NCI-H82 (cell line): ENCODE measurements at regions not wholly inside any gene's neighbourhood (a gene's known extent, or its start where the extent isn't known, plus 50 kb on each side); places are given as distances from the start of the nearest gene placed in this dataset.

Experiments
- DNase-seq: peaks from one replicate; lab custom pipeline; 2025; lab: John Stamatoyannopoulos, UW

DNA sequence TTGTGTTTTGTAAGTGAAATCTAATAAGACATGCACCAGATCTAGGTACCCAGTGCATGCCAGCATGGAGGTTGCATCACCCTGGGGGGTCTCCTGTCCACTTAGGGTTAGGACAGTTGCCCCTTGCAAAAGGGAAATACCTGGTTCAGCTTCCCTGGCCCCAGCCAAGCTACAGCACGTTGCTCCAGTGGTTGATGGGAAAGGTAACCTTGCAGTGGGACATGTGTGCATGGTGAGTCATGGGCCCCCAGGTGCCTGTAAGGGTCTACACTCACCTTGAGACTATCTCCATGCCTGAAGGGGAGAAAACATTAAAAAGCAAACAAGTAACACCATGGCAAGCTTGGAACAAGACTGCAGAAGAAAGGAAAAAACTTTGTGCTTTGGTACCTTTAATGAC, 143.9 kb downstream of the LSM5 start:
- DNase-seq: no peak

DNA sequence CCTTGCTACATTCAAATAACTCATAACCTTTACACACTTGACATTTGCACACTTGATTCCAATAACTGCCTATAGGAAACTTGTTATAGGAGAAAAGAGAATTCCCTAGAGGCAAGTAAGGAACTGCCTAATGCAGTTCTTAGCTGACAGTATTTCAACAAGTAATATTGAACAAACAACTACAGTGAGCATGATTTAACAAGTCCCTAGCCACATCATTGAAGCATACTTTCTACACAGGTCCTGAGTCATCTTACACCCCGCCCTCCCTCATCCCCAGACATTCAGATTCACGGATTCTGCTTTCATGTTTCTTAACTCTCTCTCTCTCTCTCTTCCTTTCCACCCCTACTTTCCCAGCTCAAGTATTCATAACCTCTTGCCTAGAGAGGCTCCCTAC, 153.5 kb downstream of the LSM5 start:
- DNase-seq: no peak

DNA sequence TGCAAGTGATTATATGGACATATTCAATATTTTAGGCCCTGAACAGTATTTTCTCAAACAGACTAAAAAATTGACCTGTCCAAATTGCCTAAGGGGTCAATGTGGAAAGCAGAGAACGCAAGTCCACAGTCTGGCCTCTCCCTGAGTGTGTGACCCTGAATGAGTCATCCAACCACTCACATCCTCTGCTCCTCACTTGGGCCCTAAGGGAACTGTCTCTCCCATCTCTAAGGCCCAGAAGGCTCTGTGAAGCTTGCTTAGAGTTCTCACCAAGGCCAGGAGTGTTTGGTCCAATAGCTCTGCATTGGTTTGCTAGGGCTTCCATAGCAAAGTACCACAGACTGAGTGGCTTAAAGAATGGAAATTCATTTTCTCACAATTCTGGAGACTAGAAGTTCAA, 155.1 kb downstream of the LSM5 start:
- no peak for DNase-seq

DNA sequence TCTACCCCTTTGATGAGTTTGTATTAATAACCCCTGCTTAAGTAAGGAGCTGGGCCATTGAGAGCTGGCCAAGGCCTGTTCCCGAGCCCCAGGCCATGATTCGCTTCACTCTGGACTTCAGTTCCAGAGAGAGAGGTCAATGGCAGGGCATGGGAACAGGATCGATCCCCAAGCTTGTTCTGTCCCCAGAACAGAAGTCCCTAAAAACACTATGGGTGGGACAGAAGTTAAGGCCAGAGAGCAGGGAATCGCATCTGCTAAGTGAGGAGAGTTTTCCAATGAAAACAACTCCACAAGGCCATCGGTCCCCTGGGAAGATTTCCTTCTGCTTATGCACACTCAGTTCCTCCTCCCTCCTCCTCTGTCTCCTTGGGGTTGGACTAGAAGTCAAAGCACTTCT, 159.6 kb downstream of the LSM5 start:
- DNase-seq: no peak

DNA sequence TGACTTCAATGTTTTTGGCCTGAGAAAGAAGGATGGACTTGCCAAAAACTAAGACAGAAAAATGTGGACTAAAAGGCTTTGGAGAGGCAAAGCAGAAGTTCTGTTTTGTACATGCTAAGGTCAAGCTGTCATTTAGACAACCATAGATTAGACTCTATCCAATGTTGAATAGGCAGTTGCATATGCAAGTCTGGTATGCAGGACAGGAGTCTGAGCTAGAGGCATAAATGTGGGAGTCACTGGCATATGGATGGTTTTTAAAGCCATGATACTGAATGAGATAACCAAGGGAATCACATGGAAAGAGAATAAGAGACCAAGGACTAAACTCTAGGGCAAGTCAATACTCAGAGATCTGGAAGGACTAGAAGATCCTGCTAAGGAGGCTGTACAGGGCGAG, 164.1 kb downstream of the LSM5 start:
- DNase-seq: no peak

DNA sequence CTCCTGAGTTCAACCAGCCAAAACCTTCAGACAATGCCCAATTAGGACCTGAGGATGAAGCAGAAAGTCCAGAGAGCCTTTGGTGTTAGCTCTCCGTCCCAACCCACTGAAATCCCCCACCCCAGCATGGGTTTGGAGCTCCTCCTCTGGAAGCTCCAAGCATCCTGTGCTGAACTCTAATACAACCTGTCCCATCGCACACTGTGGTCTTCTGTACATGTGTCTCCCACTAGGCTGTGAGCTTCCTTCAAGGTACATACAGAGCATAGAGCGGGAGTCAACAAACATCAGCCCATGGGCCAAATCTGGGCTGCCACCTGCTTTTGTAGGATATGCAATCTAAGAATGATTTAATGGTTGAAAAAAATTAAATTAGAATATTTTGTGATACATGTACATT, 166.5 kb downstream of the LSM5 start:
- no peak for DNase-seq

DNA sequence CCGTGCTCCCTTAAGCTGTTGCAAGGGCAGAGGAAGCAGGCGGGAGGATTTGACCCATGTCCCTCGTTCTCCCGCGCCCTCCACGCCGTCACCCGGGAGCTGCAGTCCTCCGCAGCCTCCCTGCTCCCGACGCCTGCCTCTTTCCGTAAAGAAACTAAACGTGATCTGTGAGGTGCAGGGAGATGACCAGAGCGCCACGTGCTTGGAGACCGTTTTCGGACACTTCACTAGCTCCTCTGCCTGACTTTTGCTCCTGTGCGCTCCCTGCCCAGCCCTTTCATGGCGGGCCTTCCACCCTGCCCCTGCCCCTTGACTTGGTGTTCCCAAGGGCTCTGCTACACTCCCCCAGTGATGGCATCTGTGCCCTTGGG, 171.2 kb downstream of the LSM5 start:
- DNase-seq: no peak

DNA sequence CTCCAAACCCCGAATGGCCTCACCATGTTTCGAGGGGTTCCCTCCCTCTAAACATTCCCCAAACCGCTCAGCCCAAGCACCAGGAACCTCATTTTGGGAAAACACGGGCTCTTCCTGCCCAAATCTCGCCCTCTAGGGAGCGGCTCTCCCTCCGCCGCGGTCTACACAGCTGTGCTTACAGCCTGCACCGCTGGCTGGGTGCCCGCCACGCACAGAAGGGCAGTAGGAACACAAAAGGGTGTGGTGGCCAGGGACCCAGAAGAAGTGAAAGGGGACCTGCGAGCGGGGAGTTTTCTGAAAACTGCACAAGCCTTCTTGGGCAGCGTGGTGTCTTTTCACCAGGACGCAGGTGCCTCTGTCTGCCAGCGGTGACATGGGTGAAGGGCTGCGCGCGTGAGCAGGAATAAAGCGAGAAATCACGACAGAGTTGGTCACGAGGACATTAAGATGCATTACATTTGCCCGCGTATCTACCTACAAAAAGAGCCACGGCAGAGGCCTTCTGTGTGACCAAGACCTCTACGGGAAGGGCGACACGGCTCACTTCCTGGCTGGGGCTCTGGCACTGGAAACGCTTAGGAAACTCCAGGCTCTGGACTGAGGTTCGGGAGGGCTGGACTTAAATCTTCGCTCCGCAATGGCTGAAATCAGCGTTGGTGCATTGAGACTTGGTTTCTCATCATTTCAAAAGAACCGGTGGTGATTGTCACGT, 171.7 kb downstream of the LSM5 start:
- no peak for DNase-seq

DNA sequence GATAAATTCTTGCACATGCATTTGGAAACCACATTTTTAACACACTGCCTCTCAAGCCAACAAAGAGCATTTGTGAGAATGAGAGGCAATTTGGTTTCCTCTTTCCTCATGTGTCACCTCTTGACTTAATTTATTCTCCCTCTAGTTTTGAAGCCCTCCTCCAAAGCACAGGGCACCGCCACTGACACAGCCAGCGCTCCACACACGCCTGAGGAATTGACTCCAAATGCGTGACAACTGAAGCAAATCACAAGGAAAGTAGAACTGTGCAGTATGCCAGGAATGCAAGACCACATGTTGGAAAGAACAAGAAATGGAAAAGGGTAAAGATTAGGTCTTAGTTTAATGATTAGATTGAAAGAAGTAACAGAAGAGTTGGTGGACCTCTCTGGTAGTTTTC, 173.3 kb downstream of the LSM5 start:
- no peak for DNase-seq

DNA sequence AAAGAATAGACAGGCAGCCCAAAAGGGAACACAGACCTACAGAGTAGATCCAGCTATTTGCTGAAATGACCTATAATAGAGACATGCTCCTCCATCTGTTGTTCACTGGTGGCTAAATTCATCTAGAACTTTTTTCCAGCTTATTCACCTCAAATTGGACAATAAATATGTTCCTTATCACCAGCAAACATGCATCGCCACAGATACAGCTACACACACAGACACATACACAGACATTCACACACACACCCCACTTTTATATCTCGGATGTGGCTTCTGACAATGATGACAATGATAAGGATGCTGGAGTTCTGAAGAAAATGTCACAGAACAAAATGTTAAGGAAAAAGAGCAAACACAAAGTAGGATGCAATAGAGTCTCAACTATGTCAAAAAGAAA, 175.4 kb downstream of the LSM5 start:
- DNase-seq: no peak

DNA sequence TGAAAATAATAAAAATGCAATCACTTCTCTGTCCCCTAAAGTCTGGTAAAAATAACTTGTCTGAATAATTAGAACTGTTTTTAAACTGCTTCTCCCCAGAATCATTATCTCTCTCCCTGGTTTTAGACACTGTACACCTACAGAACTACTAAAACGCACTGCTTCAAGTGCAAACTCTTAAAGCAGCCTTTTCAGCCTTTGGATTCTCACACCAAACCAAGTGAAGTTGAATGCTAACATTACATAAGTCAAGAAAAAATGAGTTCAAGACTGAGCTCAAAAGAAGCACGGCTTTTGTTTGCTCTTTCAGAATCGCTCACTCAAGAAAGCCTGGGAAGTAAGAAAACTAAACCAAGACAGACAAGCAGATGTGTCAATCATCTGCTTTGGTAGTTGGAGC, 188.8 kb downstream of the LSM5 start:
- no peak for DNase-seq

DNA sequence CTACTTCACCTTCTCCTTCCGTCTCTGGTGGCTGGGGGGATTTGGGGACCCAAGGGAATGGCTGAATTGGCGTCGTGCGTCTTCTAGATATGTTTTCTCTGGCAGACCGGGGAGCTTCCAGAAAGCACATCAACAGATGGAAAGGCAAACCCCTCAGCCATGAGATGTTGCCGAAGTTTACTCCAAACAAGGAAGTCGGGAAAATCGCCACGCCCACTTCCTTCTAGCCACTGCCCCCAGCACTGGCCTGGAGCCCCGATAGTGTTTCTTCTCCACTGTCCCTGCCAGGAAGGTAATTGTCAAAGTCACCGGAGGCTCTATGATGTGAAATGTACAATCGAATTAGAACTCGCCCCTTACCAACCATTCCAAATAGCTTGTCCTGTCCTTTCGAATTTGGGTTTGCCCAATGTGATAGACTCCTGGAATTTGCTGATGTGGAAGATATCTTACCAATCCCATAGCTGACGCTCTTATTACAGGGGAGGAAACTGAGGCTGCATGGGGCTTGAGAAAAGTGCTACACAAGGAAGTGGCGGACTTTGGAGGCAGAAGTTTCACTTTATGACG, 191.0 kb downstream of the LSM5 start:
- DNase-seq: peak; percentile 85

DNA sequence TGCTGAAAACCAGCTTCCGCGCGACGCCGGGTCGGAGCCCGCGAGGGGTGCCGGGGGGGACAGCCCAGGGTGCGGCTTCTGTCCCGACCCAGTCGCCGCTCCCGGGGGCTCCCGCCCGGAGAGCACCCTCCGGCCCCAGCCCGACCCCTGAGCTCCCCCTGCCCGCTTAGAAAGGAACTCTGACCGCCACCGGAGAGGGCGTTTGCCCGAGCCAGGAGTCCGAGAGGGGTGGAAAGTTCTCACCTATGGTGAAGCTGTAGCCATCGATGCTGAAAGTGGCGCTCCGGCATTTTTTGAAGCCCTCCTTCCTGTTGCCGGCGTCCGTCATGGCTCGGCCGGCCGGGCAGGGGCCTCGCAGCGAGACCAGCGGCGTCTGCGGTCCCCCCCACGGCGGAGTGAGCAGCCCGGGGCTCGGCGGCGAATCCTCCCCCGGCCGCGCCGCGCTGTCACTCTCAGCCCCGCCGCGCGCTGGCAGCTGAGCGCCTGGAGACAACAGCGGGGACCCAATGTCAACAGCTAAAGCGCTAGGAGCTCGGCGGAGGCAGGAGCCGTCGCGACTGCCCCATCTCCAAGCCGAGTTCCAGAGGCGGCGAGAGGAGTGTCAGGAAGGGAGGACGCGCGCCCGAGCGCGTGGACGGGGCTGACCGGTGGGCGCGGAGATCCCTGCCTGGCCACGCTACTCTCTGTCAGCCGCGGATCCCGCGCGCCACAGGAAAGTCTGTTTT, 191.6 kb downstream of the LSM5 start:
- peak; percentile 71 for DNase-seq

DNA sequence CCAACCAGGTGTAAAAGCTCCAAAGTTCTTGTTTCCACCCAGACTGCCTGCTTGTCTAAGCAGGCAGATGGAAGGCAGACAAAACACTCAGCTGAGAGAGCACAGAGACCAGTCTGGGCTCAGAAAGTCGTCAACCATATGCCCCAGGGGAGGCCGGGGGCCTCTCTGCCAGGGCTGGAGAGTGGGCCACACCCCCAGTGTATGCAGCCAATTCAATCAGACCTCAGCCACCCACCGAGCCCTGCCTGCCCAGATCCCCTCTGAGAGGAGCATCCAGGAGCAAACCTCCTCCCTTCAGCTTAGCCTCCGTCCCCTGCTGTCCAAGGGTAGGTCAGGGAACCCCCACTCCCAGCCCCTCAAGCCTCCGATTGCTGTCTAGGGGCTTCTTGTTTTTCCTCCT, 196.3 kb downstream of the LSM5 start:
- peak; percentile 43 for DNase-seq

DNA sequence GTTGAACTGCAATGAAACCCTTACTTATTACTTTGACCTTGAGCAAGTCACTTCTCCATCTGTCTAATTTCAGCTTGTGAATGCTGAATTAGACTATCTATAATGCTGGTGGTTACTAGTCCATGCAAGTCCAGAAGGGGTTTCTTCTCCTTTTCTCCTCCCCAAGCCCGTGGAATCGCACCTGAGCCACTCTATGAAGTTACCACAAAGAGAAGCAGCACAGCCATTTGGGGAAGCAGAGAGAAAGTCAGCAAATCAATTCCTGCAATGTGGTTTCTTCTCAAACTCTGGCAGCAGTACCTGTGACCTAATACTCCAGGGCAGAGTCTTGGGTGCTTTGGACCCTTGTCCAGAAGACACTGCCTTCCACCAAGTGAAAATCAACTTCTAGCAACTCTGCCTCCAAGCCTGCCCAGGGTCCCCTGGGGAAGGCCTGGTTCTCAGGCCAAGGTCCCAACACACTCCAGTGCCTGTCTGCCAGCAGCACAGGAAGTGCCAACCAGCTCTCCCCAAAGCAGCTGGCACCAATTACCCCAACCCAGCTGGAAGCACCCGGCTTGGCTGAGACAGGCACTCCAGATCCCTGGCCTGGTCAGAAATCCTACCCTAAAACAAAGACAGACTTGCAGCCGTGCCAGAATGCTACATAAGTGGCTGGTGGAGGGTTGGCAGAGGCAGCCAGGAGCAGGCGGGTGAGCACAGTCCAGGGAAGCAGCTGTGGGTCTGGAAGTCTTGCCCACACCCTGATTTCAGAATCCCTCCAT, 200.3 kb downstream of the LSM5 start:
- DNase-seq: no peak

DNA sequence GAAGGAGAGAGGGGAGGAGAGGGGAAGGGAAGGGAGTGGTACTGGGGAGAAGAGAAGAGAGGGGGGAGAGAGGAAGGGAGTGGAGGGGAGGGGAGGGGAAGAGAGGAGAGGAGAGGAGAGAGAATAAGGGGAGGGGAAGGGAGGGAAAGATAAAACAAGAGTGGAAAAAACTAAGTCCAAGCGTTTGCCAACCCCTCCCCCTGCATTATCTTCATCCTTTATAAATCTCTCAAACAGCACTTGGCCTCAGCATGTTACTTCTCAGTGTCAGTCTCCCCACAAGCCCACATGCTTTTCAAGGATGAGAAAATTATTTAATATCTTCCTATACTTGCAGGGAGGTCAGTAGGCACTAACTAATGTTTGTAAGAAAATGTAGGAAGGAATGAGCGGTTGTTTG, 204.5 kb downstream of the LSM5 start:
- no peak for DNase-seq

DNA sequence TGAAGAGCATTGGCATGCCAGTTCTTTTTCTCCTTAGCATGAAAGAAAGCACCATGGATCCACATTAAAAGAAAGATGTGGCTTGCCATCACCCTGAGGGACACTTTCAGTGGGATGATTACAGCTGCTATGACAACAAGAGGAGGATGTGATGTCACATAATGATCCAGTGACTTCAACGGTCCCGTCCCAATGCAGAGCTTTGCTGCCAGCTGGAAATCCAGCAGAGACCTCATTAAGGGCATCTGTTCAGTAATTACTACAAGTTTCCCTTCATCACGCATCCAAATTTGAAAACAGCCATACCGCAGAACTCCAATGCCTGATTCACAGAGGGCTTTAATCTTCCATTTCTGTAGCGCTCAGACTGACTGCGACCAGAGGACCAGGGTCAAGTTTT, 206.6 kb downstream of the LSM5 start:
- no peak for DNase-seq

DNA sequence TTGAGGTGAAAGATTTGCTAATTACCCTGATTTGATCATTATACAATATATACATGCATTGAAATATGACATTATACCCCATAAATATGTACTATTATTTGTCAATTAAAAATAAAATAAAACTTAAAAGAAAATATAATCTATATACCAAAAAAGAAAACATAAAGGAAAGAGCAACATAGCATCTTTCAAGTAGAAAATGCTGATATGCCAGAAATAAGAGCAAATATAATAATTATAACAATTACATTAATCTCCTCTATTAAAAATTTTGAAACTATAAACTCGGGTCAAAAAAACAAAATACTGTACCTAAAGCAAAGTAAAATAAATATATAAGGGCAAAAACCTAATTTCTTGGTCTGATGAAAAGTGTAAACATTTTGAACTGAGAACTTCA, 209.3 kb upstream of the PDE1C start:
- DNase-seq: no peak

DNA sequence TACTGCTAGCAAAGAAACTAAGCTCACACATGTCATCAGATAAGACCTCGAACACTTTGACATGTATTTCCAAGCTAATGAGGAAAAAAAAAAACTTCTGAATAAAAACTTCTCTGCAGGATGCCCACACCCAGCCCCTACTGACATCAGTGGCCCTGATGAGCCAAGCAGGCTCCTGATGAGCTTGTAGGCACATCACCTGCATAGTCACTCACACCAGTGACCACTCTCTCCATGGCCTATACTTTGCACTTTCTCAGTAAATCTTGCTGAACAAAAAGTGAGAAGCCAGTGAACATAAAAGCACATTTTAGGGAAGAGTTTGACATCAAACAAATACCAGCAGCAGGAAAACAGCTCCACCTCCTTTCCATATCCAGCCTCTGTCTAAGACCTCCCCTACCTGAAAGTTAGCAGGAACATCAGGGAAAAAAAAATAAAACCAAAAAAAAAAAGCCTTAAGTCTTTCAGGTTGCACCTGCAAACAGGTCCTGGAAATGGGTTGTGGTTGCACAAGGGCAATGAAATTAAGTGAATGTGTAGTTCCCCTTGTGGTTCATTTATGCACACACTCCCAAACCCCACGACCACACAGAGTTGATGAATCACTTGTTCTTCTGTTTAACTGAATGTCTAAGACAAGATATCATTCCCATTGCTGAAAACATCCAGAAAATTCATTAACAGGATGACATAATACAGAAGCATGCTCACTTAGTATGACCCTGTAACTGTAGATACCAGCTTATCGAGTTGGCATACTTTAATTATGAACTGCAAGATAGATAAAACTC, 205.2 kb upstream of the PDE1C start:
- DNase-seq: no peak

DNA sequence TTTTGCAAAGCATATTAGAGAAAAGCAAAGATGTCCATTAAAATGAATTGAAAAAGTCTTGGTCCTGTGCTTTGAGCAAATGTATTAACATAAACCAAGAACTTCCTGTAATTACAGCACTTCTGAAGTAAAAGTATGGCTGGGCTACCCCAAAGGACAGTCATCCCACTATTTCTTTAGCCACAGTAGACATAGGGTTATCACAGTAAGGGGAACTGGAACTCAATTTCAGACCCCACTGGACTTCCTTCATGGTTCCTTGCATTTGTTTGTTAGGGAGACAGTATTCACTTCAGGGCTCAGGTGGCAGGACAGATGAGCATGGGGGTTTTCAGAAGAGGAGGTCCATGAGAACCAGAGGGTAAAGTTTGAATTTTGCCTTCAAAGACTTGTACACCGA, 203.1 kb upstream of the PDE1C start:
- no peak for DNase-seq

DNA sequence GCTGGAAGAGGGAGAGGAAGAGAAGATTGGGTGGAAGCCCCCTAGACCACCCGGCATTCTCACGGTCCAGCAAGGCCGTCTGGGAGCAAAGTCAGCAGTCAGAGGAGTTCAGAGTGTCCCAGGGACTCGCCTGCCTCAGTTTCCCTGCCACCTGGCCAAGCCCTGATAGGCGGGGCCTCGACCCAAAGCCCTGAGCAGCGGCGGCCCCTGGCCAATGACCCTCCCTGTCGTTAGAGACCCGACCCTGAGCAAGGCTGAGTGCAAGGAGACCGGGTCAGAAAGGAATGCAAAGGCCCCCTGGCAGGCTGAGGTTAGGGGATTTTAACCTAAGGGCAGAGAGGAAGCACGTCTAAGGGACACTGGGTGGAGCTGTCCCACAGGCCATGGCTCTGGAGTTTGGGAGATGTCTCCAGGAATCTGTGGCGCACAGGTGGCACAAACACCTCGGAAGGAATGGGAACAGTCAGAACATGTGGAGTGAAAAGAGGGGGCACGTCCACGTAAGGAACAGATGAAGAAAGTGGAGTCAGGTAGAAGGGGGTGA, 196.8 kb upstream of the PDE1C start:
- DNase-seq: peak; percentile 22
